ENCODE measurements at regions not wholly inside any gene's neighbourhood (a gene's known extent, or its start where the extent isn't known, plus 50 kb on each side); places are given as distances from the start of the nearest gene placed in this dataset.

- DNase-seq (ENCODE audit: low read depth in 2 of 2), result peak; percentile 47 to 65
- Histone ChIP-seq H2AFZ (ENCODE audit: low read length) (no peak overlapping the region), H3K27me3 (ENCODE audit: control insufficient read depth, insufficient read depth, low read length) (no peaks in the 10 kb centered on the region), H3K4me2 (ENCODE audit: extremely low read depth, insufficient read depth, low read length) (no peak overlapping the region), H3K79me2 (ENCODE audit: control insufficient read depth, insufficient read depth, low read length) (no peaks in the 10 kb centered on the region), H3K4me3 (replicated peaks in 1 of 4; ENCODE audit: control extremely low read depth in 1 of 4, insufficient read depth in 1 of 4, low read depth in 3 of 4, low read length in 4 of 4) (no peak overlapping the region), H4K20me1 (ENCODE audit: control insufficient read depth, extremely low read depth, insufficient read depth, low read length) (no peaks in the 10 kb centered on the region), H3K4me1 (ENCODE audit: control insufficient read depth, extremely low read depth, insufficient read depth, low read length) (peaks cover 16% of the 10 kb centered on the region), H3K36me3 (ENCODE audit: control insufficient read depth, insufficient read depth, low read length) (no peaks in the 10 kb centered on the region), H3K27ac (ENCODE audit: insufficient read depth, low read length) (peak overlapping the region; percentile 56), H3K9ac (ENCODE audit: insufficient read depth, low read length) (no peak overlapping the region), H3K9me3 (ENCODE audit: control insufficient read depth, insufficient read depth, low read depth, low read length) (no peaks in the 10 kb centered on the region)
- TF ChIP-seq CTCF (conservative IDR thresholded peaks at IDR 0.05 in 1 of 2, IDR thresholded peaks at IDR 0.05 in 1 of 2; ENCODE audit: low read depth in 1 of 2, low read length in 2 of 2) (no peak), EZH2 (IDR thresholded peaks at IDR 0.05; ENCODE audit: low read length, missing control alignments) (no peak)
Measured at GRCh38 chr3:170811515-170811914, 58.5 kb downstream of the RPL22L1 start.

GRCh38 chr3:170809975-170810357, 60.0 kb downstream of the RPL22L1 start:
- DNase-seq (ENCODE audit: low read depth in 2 of 2), result peak; percentile 58 to 68
- Histone ChIP-seq H3K4me2 (ENCODE audit: extremely low read depth, insufficient read depth, low read length) (no peak overlapping the region), H3K36me3 (ENCODE audit: control insufficient read depth, insufficient read depth, low read length) (no peaks in the 10 kb centered on the region), H3K9ac (ENCODE audit: insufficient read depth, low read length) (no peak overlapping the region), H3K9me3 (ENCODE audit: control insufficient read depth, insufficient read depth, low read depth, low read length) (no peaks in the 10 kb centered on the region), H3K79me2 (ENCODE audit: control insufficient read depth, insufficient read depth, low read length) (no peaks in the 10 kb centered on the region), H3K27ac (ENCODE audit: insufficient read depth, low read length) (no peak overlapping the region), H3K27me3 (ENCODE audit: control insufficient read depth, insufficient read depth, low read length) (no peaks in the 10 kb centered on the region), H4K20me1 (ENCODE audit: control insufficient read depth, extremely low read depth, insufficient read depth, low read length) (no peaks in the 10 kb centered on the region), H2AFZ (ENCODE audit: low read length) (no peak overlapping the region), H3K4me1 (ENCODE audit: control insufficient read depth, extremely low read depth, insufficient read depth, low read length) (peaks cover 18% of the 10 kb centered on the region), H3K4me3 (replicated peaks in 1 of 4; ENCODE audit: control extremely low read depth in 1 of 4, insufficient read depth in 1 of 4, low read depth in 3 of 4, low read length in 4 of 4) (no peak overlapping the region)
- TF ChIP-seq CTCF (conservative IDR thresholded peaks at IDR 0.05 in 1 of 2, IDR thresholded peaks at IDR 0.05 in 1 of 2; ENCODE audit: low read depth in 1 of 2, low read length in 2 of 2) (no peak), EZH2 (IDR thresholded peaks at IDR 0.05; ENCODE audit: low read length, missing control alignments) (no peak)

- Histone ChIP-seq H3K9ac (ENCODE audit: insufficient read depth, low read length) (no peak overlapping the region), H3K27me3 (ENCODE audit: control insufficient read depth, insufficient read depth, low read length) (no peaks in the 10 kb centered on the region), H3K4me1 (ENCODE audit: control insufficient read depth, extremely low read depth, insufficient read depth, low read length) (peaks cover 20% of the 10 kb centered on the region), H3K36me3 (ENCODE audit: control insufficient read depth, insufficient read depth, low read length) (no peaks in the 10 kb centered on the region), H3K79me2 (ENCODE audit: control insufficient read depth, insufficient read depth, low read length) (no peaks in the 10 kb centered on the region), H3K9me3 (ENCODE audit: control insufficient read depth, insufficient read depth, low read depth, low read length) (no peaks in the 10 kb centered on the region), H3K4me3 (replicated peaks in 1 of 4; ENCODE audit: control extremely low read depth in 1 of 4, insufficient read depth in 1 of 4, low read depth in 3 of 4, low read length in 4 of 4) (no peak overlapping the region), H3K27ac (ENCODE audit: insufficient read depth, low read length) (peak overlapping the region; percentile 1), H4K20me1 (ENCODE audit: control insufficient read depth, extremely low read depth, insufficient read depth, low read length) (no peaks in the 10 kb centered on the region), H2AFZ (ENCODE audit: low read length) (no peak overlapping the region), H3K4me2 (ENCODE audit: extremely low read depth, insufficient read depth, low read length) (peak overlapping the region; percentile 42)
- TF ChIP-seq EZH2 (IDR thresholded peaks at IDR 0.05; ENCODE audit: low read length, missing control alignments), result no peak
- peak; percentile 74 to 79 for TF ChIP-seq CTCF (conservative IDR thresholded peaks at IDR 0.05 in 1 of 2, IDR thresholded peaks at IDR 0.05 in 1 of 2; ENCODE audit: low read depth in 1 of 2, low read length in 2 of 2)
- peak; percentile 77 to 83 for DNase-seq (ENCODE audit: low read depth in 2 of 2)
Measured at GRCh38 chr3:170809007-170809974, 60.7 kb downstream of the RPL22L1 start.
